ENCODE measurements at regions not wholly inside any gene's neighbourhood (a gene's known extent, or its start where the extent isn't known, plus 50 kb on each side); places are given as distances from the start of the nearest gene placed in this dataset.
A peak's percentile ranks its signal among the peaks of the same experiment; 100 is the strongest.
"Not testable (repeated sequence)": the region's sequence is repeated elsewhere in the genome, so short reads cannot be mapped to it uniquely, and the experiment has no call there.

GRCh38 chr13:23947893-23948292 lies 50.6 kb upstream of the C1QTNF9B start:
- DNase-seq: no peak

GRCh38 chr13:23949200-23949599 lies 51.9 kb upstream of the C1QTNF9B start:
- DNase-seq: no peak

- no peak for DNase-seq
Measured at GRCh38 chr13:23949736-23950135, 52.4 kb upstream of the C1QTNF9B start.

GRCh38 chr13:23950736-23951510 lies 53.6 kb upstream of the C1QTNF9B start:
- no peak for DNase-seq

- no peak for DNase-seq
Measured at GRCh38 chr13:23952796-23953195, 55.5 kb upstream of the C1QTNF9B start.

- DNase-seq: no peak
Measured at GRCh38 chr13:23953860-23954512, 56.7 kb upstream of the C1QTNF9B start.

GRCh38 chr13:23955064-23955463 lies 57.8 kb upstream of the C1QTNF9B start:
- DNase-seq: no peak

- peak in 1 of 5 donors; percentile 32 for DNase-seq
Measured at GRCh38 chr13:23956106-23956505, 58.8 kb upstream of the C1QTNF9B start.

GRCh38 chr13:23957981-23958380 lies 60.7 kb upstream of the C1QTNF9B start:
- DNase-seq: no peak

- no peak for DNase-seq
Measured at GRCh38 chr13:23959231-23959862, 62.0 kb upstream of the C1QTNF9B start.

- peak in 1 of 5 donors; percentile 41 for DNase-seq
Measured at GRCh38 chr13:23960566-23961156, 63.4 kb upstream of the C1QTNF9B start.

- DNase-seq: no peak
Measured at GRCh38 chr13:23963184-23963931, 66.1 kb upstream of the C1QTNF9B start.

- DNase-seq: peak in 1 of 5 donors; percentile 68
Measured at GRCh38 chr13:23963947-23964346, 66.6 kb upstream of the C1QTNF9B start.

- DNase-seq: no peak
Measured at GRCh38 chr13:23965346-23965745, 68.0 kb upstream of the C1QTNF9B start.

GRCh38 chr13:23966221-23966690 lies 69.0 kb upstream of the C1QTNF9B start:
- peak in 1 of 5 donors; percentile 9 for DNase-seq

- DNase-seq: peak in 2 of 5 donors; percentile 3 to 88
Measured at GRCh38 chr13:23966691-23967615, 69.7 kb upstream of the C1QTNF9B start.

GRCh38 chr13:23967792-23968191 lies 70.5 kb upstream of the C1QTNF9B start:
- not testable (repeated sequence) for DNase-seq

GRCh38 chr13:23969647-23970046 lies 72.3 kb upstream of the C1QTNF9B start:
- DNase-seq: no peak

GRCh38 chr13:23979361-23980159 lies 82.3 kb upstream of the C1QTNF9B start:
- peak in 3 of 5 donors; percentile 3 to 27 (median 25) for DNase-seq

- DNase-seq: peak; percentile 67 to 79 (median 76)
Measured at GRCh38 chr13:23980160-23980551, 82.9 kb upstream of the C1QTNF9B start.
